WTC11 (cell line): ENCODE measurements at regions not wholly inside any gene's neighbourhood (a gene's known extent, or its start where the extent isn't known, plus 50 kb on each side); places are given as distances from the start of the nearest gene placed in this dataset.

Source experiments
- ATAC-seq: fragments of 200-7000 bp; cut with Tn5 transposase; 2 replicates; pipeline ENCODE4 v1.10.0; 2021; ENCODE audit warnings: mild to moderate bottlenecking, moderate library complexity
- CTCF ChIA-PET: fragments of 300-600 bp; sonication (Branson Sonifier 250); formaldehyde crosslinking; loops from one replicate; lab custom pipeline; 2021; ENCODE audit warnings: antibody characterized with exemption; lab: Charles Lee
- POLR2A ChIA-PET: fragments of 350-600 bp; sonication (Branson Sonifier 250); formaldehyde crosslinking; loops from one replicate; lab custom pipeline; 2021; ENCODE audit warnings: antibody characterized with exemption; lab: Charles Lee
- DNase-seq: peaks from one replicate; pipeline ENCODE4 v3.0.0; 2021; ENCODE audit warnings: low spot score
- H3K27ac Mint-ChIP-seq: 2 replicates; pipeline ENCODE4 v1.8.0; 2021; ENCODE audit warnings: mixed read lengths
- H3K27me3 Mint-ChIP-seq: 2 replicates; pipeline ENCODE4 v1.8.0; 2021; ENCODE audit warnings: low read depth, mild to moderate bottlenecking, moderate library complexity, mixed read lengths
- H3K36me3 Mint-ChIP-seq: 2 replicates; pipeline ENCODE4 v1.8.0; 2021; ENCODE audit warnings: mixed read lengths
- H3K4me1 Mint-ChIP-seq: 2 replicates; pipeline ENCODE4 v1.8.0; 2022; ENCODE audit warnings: mixed read lengths
- H3K4me3 Mint-ChIP-seq: 2 replicates; pipeline ENCODE4 v1.8.0; 2021; ENCODE audit warnings: mild to moderate bottlenecking, moderate library complexity, mixed read lengths
- H3K9me3 Mint-ChIP-seq: 2 replicates; pipeline ENCODE4 v1.8.0; 2021; ENCODE audit warnings: mixed read lengths
- CREM ChIP-seq: sonication (generic); formaldehyde crosslinking; IDR thresholded peaks from 2 replicates; pipeline ENCODE4 v1.8.1; 2022; ENCODE audit warnings: mild to moderate bottlenecking, missing genetic modification reagents, moderate library complexity
- E2F1 ChIP-seq: sonication (generic); formaldehyde crosslinking; IDR thresholded peaks from 2 replicates; pipeline ENCODE4 v1.8.0; 2022; ENCODE audit warnings: mild to moderate bottlenecking, missing genetic modification reagents
- E2F5 ChIP-seq: sonication (generic); formaldehyde crosslinking; IDR thresholded peaks from 2 replicates; pipeline ENCODE4 v1.8.1; 2022; ENCODE audit warnings: mild to moderate bottlenecking, moderate library complexity, missing genetic modification reagents
- EMX1 ChIP-seq: fragments of 250-450 bp; sonication (Bioruptor Pico); IDR thresholded peaks from 2 replicates; pipeline ENCODE4 v1.8.0; 2021; ENCODE audit warnings: mild to moderate bottlenecking
- ETV6 ChIP-seq: sonication (generic); formaldehyde crosslinking; IDR thresholded peaks from 2 replicates; pipeline ENCODE4 v1.8.1; 2022; ENCODE audit warnings: mild to moderate bottlenecking, missing genetic modification reagents
- FOXP4 ChIP-seq: sonication (generic); formaldehyde crosslinking; IDR thresholded peaks from 2 replicates; pipeline ENCODE4 v1.8.0; 2022; ENCODE audit warnings: mild to moderate bottlenecking, missing genetic modification reagents
- GTF2I ChIP-seq: fragments of 250-450 bp; sonication (Bioruptor Pico); conservative IDR thresholded peaks from 2 replicates; pipeline ENCODE4 v1.4.0; 2021; ENCODE audit warnings: mild to moderate bottlenecking
- KAT7 ChIP-seq: sonication (generic); formaldehyde crosslinking; IDR thresholded peaks from 2 replicates; pipeline ENCODE4 v1.8.1; 2023; ENCODE audit warnings: missing genetic modification reagents, mild to moderate bottlenecking, borderline replicate concordance
- NFE2L1 ChIP-seq: sonication (generic); formaldehyde crosslinking; IDR thresholded peaks from 2 replicates; pipeline ENCODE4 v1.8.1; 2023; ENCODE audit warnings: missing genetic modification reagents
- NR2C2 ChIP-seq: sonication (generic); formaldehyde crosslinking; IDR thresholded peaks from 2 replicates; pipeline ENCODE4 v1.8.0; 2022; ENCODE audit warnings: mild to moderate bottlenecking, missing genetic modification reagents
- RELA ChIP-seq: sonication (generic); formaldehyde crosslinking; IDR thresholded peaks from 2 replicates; pipeline ENCODE4 v1.8.1; 2022; ENCODE audit warnings: missing genetic modification reagents, mild to moderate bottlenecking, borderline replicate concordance
- SMAD3 ChIP-seq: sonication (generic); formaldehyde crosslinking; IDR thresholded peaks from 2 replicates; pipeline ENCODE4 v1.8.0; 2022; ENCODE audit warnings: missing genetic modification reagents, mild to moderate bottlenecking, borderline replicate concordance
- SOX15 ChIP-seq: fragments of 250-450 bp; sonication (Bioruptor Pico); IDR thresholded peaks from 2 replicates; pipeline ENCODE4 v1.9.0; 2021; ENCODE audit warnings: mild to moderate bottlenecking
- TEAD4 ChIP-seq: sonication (generic); formaldehyde crosslinking; IDR thresholded peaks from 2 replicates; pipeline ENCODE4 v1.8.0; 2022; ENCODE audit warnings: mild to moderate bottlenecking, missing genetic modification reagents
- ZBTB21 ChIP-seq: sonication (generic); formaldehyde crosslinking; IDR thresholded peaks from 2 replicates; pipeline ENCODE4 v1.8.1; 2023; ENCODE audit warnings: mild to moderate bottlenecking, missing genetic modification reagents, borderline replicate concordance
- ZMAT4 ChIP-seq: fragments of 250-450 bp; sonication (Bioruptor Pico); IDR thresholded peaks from 2 replicates; pipeline ENCODE4 v1.9.0; 2021; ENCODE audit warnings: mild to moderate bottlenecking
- ZNF121 ChIP-seq: sonication (generic); formaldehyde crosslinking; IDR thresholded peaks from 2 replicates; pipeline ENCODE4 v1.8.0; 2023; ENCODE audit warnings: missing genetic modification reagents
- ZNF232 ChIP-seq: sonication (generic); formaldehyde crosslinking; IDR thresholded peaks from 2 replicates; pipeline ENCODE4 v1.8.0; 2022; ENCODE audit warnings: mild to moderate bottlenecking, missing genetic modification reagents
- ZNF263 ChIP-seq: sonication (generic); formaldehyde crosslinking; IDR thresholded peaks from 2 replicates; pipeline ENCODE4 v1.8.1; 2022; ENCODE audit warnings: low read depth, mild to moderate bottlenecking, moderate library complexity, missing genetic modification reagents
- ZNF317 ChIP-seq: sonication (generic); formaldehyde crosslinking; IDR thresholded peaks from 2 replicates; pipeline ENCODE4 v1.8.1; 2023; ENCODE audit warnings: low read depth, mild to moderate bottlenecking, moderate library complexity, missing genetic modification reagents, borderline replicate concordance
- ZNF425 ChIP-seq: fragments of 250-450 bp; sonication (Bioruptor Pico); conservative IDR thresholded peaks from 2 replicates; pipeline ENCODE4 v1.9.0; 2021; ENCODE audit warnings: mild to moderate bottlenecking
- TF ChIP-seq, protein P1 (sequence below): fragments of 250-450 bp; sonication (Bioruptor Pico); IDR thresholded peaks from 2 replicates; pipeline ENCODE4 v2.1.2; 2022; ENCODE audit warnings: mild to moderate bottlenecking, moderate library complexity

DNA sequence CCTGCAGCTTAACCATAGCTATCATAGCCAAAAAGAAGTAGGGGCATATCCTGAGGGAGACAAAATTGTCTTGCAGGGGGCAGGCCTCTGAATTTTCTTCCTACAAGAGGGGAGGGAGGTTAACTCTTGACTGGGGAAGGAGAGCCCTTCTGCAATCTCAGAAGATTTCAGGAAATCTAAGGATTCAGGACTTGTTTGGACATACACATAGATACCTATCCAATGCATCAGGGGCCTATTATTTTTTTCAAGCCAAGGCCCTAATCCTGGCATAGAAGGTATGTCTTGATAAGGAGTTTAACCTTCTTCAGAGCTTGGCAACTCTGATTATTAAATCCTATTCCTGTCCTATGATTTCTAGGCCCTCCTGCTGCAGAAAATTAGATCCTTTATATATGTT lies 375.1 kb upstream of the ACTBL2 start:
- Mint-ChIP-seq H3K9me3 (peaks cover 7% of the 10 kb centered on the region), H3K36me3 (no peaks in the 10 kb centered on the region), H3K27me3 (no peaks in the 10 kb centered on the region; the same call in 1 of the 2 replicates), H3K4me3 (no peak overlapping the region), H3K27ac (no peak overlapping the region), H3K4me1 (no peaks in the 10 kb centered on the region)
- ChIA-PET CTCF (no interaction called here), POLR2A (no interaction called here)
- no peak for TF ChIP-seq ZMAT4 (CRISPR knock-in tag)
- DNase-seq (no peak), ATAC-seq (no peak)

- ChIA-PET CTCF (no interaction called here), POLR2A (no interaction called here)
- no peaks in the 10 kb centered on the region; the same call in 1 of the 2 replicates for H3K27me3 Mint-ChIP-seq
- no peak for DNase-seq
- no peak overlapping the region for H3K27ac Mint-ChIP-seq
- H3K9me3 Mint-ChIP-seq: no peaks in the 10 kb centered on the region
- H3K4me1 Mint-ChIP-seq: no peaks in the 10 kb centered on the region
- H3K4me3 Mint-ChIP-seq: no peak overlapping the region
- no peaks in the 10 kb centered on the region for H3K36me3 Mint-ChIP-seq
- no peak for ATAC-seq
- no peak for TF ChIP-seq ZNF232
- no peak for TF ChIP-seq RELA (CRISPR knock-in tag)
- TF ChIP-seq ZBTB21 (CRISPR knock-in tag): no peak
- no peak for TF ChIP-seq NFE2L1 (CRISPR knock-in tag)
- TF ChIP-seq CREM (CRISPR knock-in tag): no peak
- TF ChIP-seq GTF2I (CRISPR knock-in tag): no peak
- no peak for TF ChIP-seq ZNF263 (CRISPR knock-in tag)
- TF ChIP-seq SOX15 (CRISPR knock-in tag): no peak
- TF ChIP-seq SMAD3 (CRISPR knock-in tag): no peak
- no peak for TF ChIP-seq E2F5 (CRISPR knock-in tag)
- TF ChIP-seq, protein P1, sequence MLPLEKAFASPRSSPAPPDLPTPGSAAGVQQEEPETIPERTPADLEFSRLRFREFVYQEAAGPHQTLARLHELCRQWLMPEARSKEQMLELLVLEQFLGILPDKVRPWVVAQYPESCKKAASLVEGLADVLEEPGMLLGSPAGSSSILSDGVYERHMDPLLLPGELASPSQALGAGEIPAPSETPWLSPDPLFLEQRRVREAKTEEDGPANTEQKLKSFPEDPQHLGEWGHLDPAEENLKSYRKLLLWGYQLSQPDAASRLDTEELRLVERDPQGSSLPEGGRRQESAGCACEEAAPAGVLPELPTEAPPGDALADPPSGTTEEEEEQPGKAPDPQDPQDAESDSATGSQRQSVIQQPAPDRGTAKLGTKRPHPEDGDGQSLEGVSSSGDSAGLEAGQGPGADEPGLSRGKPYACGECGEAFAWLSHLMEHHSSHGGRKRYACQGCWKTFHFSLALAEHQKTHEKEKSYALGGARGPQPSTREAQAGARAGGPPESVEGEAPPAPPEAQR (CRISPR knock-in tag): no peak
- TF ChIP-seq KAT7 (CRISPR knock-in tag): no peak
- no peak for TF ChIP-seq FOXP4 (CRISPR knock-in tag)
- no peak for TF ChIP-seq TEAD4 (CRISPR knock-in tag)
- TF ChIP-seq NR2C2: no peak
- TF ChIP-seq EMX1: no peak
- no peak for TF ChIP-seq ZNF121 (CRISPR knock-in tag)
- TF ChIP-seq, all 79 proteins: peak for 0
Measured at GRCh38 chr5:57855831-57856230, 373.2 kb upstream of the ACTBL2 start.

DNA sequence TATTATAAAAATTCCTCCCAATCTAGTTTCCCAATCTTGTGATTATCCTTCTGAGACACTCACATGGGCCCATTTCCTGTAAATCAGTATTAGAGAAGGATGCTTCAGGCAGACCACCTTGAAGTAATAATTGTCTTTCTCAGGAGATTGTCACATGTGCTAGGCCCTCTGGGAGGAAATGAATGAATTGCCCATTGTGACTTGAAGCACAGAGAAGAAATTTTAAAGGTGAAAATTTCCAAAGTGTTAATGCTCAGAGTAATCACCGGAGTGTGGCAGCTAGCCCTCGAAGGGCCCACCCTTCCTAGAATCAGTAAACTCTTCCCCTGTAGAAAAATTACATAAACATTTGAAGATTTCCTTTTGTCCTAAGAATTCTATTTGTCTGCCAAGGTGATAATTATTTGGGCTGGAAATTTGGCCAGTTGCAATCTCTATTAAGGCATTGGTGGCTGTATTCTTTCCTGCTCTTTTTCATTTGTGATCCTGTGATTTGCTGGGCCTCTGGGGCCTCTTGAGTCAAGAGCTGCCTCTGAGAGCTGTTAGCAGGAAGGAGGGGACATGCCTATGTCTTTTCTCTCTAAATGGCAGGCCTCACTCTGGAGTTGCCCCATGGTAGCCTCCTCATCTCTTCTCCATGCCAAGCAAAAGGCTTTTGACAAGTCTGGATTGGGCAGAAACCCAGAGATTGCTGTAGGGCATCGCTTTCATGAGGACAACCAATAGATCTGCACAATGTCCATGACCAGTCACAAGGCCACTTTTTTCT lies 371.5 kb upstream of the ACTBL2 start:
- CTCF ChIA-PET: no interaction called here
- TF ChIP-seq ETV6 (CRISPR knock-in tag) (no peak), ZNF317 (CRISPR knock-in tag) (no peak), E2F1 (no peak), SMAD3 (CRISPR knock-in tag) (no peak), ZNF425 (no peak), ZNF121 (CRISPR knock-in tag) (no peak)
- TF ChIP-seq, protein P1 (CRISPR knock-in tag): no peak

More for the DNA sequence above, 371.5 kb upstream of the ACTBL2 start:
- Mint-ChIP-seq H3K27ac (no peak overlapping the region), H3K4me3 (no peak overlapping the region), H3K9me3 (no peaks in the 10 kb centered on the region), H3K36me3 (no peaks in the 10 kb centered on the region), H3K27me3 (no peaks in the 10 kb centered on the region), H3K4me1 (no peaks in the 10 kb centered on the region)
- no peak for DNase-seq
- ATAC-seq: no peak
- POLR2A ChIA-PET: no interaction called here
